ENCODE measurements at regions not wholly inside any gene's neighbourhood (a gene's known extent, or its start where the extent isn't known, plus 50 kb on each side); places are given as distances from the start of the nearest gene placed in this dataset.

DNA sequence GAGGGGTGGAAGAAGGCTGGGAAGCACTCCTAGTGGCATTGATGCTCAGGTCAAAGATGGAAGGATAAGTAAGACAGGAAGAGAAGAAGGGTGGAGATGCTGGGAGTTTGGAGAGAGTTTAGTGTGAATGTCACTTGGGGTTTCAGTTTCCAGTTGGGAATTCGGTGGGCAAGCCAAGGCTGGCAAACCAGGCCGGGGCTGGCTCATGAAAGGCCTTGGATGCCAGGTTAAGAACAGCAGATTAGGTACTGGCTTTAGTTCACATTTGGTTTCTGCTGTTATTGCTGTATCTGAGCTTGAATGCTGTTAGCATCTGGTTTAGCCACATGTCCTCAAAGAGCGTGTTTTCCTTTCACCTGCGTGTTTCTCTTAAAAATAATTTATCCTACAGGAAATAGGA is 69.6 kb downstream of the BLID start:
- ATAC-seq (no peak), DNase-seq (no peak)
- no peaks in the 10 kb centered on the region for H3K27me3 ChIP-seq
- no peaks in the 10 kb centered on the region for H3K9me3 ChIP-seq
- H3K36me3 ChIP-seq = no peaks in the 10 kb centered on the region
- H3K4me1 ChIP-seq = no peaks in the 10 kb centered on the region
- no peak overlapping the region for H3K4me3 ChIP-seq
- TF ChIP-seq, protein P1, sequence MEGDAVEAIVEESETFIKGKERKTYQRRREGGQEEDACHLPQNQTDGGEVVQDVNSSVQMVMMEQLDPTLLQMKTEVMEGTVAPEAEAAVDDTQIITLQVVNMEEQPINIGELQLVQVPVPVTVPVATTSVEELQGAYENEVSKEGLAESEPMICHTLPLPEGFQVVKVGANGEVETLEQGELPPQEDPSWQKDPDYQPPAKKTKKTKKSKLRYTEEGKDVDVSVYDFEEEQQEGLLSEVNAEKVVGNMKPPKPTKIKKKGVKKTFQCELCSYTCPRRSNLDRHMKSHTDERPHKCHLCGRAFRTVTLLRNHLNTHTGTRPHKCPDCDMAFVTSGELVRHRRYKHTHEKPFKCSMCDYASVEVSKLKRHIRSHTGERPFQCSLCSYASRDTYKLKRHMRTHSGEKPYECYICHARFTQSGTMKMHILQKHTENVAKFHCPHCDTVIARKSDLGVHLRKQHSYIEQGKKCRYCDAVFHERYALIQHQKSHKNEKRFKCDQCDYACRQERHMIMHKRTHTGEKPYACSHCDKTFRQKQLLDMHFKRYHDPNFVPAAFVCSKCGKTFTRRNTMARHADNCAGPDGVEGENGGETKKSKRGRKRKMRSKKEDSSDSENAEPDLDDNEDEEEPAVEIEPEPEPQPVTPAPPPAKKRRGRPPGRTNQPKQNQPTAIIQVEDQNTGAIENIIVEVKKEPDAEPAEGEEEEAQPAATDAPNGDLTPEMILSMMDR (IDR thresholded peaks at IDR 0.05) = no peak
- intact Hi-C loops (cut with DNase I) = no loop called here
- H3K27ac ChIP-seq = no peak overlapping the region

- no peak overlapping the region for H3K4me3 ChIP-seq
- no peak overlapping the region for H3K27ac ChIP-seq
- TF ChIP-seq, protein P1 (IDR thresholded peaks at IDR 0.05) = no peak
- ATAC-seq = no peak
- intact Hi-C loops (cut with DNase I) = no loop called here
- H3K27me3 ChIP-seq = no peaks in the 10 kb centered on the region
- H3K9me3 ChIP-seq = no peaks in the 10 kb centered on the region
- no peaks in the 10 kb centered on the region for H3K36me3 ChIP-seq
- DNase-seq = no peak
- H3K4me1 ChIP-seq = no peaks in the 10 kb centered on the region
Observed at GRCh38 chr11:122045181-122045586, 70.8 kb downstream of the BLID start.

- ATAC-seq (no peak), DNase-seq (no peak)
- no peaks in the 10 kb centered on the region for H3K36me3 ChIP-seq
- H3K4me1 ChIP-seq = no peaks in the 10 kb centered on the region
- TF ChIP-seq, protein P1 (IDR thresholded peaks at IDR 0.05) = no peak
- intact Hi-C loops (cut with DNase I) = no loop called here
- H3K27me3 ChIP-seq = no peaks in the 10 kb centered on the region
- no peak overlapping the region for H3K27ac ChIP-seq
- no peak overlapping the region for H3K4me3 ChIP-seq
- no peaks in the 10 kb centered on the region for H3K9me3 ChIP-seq
Observed at GRCh38 chr11:122044086-122044485, 71.9 kb downstream of the BLID start.

DNA sequence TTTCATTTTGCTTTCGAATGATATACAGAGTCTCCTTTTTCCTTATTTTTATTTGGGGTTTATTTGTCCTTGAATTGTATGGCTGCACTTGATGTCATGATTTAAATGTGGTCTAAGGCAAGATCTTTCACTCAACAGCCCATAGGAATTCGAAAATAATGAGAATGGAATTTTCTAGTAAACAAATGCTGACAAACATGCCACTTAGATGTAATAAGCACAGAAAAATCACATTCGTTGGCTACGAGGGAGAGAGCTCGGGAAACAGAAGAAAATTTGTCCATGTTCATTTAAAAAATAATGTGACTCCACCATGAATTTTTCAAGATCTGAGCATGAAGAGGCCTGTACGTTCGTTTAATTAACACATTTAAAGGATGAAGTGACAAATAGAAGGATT is 73.0 kb downstream of the BLID start:
- Histone ChIP-seq H3K4me3 (no peak overlapping the region), H3K9me3 (no peaks in the 10 kb centered on the region), H3K27me3 (no peaks in the 10 kb centered on the region), H3K36me3 (no peaks in the 10 kb centered on the region), H3K27ac (no peak overlapping the region), H3K4me1 (no peaks in the 10 kb centered on the region)
- ATAC-seq (no peak), DNase-seq (no peak)
- intact Hi-C loops (cut with DNase I) = no loop called here
- TF ChIP-seq, protein P1 (IDR thresholded peaks at IDR 0.05) = no peak

DNA sequence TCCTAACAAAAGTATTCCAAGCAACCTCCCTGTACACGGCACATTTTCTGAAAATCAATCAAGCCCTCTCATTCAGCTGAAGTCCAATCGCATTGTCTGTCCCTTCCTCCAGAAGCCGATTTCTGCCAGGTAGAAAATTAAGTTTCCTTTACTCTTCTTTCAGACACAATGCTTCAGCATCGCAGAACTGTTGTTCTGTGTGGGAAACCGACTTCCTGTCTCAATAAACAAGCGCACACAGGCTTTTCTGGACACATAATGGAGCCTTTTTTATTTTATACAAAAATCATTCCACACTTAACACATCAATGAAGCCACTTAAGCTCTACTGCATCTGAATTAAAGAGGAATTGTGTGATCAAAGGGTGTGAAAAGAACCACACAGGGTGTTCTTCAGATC is 75.6 kb downstream of the BLID start:
- ATAC-seq (no peak), DNase-seq (no peak)
- Histone ChIP-seq H3K9me3 (no peaks in the 10 kb centered on the region), H3K27ac (no peak overlapping the region), H3K4me1 (no peaks in the 10 kb centered on the region), H3K27me3 (no peaks in the 10 kb centered on the region), H3K36me3 (no peaks in the 10 kb centered on the region), H3K4me3 (no peak overlapping the region)
- TF ChIP-seq, protein P1 (IDR thresholded peaks at IDR 0.05) = no peak
- intact Hi-C loops (cut with DNase I) = no loop called here
